ENCODE measurements at regions not wholly inside any gene's neighbourhood (a gene's known extent, or its start where the extent isn't known, plus 50 kb on each side); places are given as distances from the start of the nearest gene placed in this dataset.

DNA sequence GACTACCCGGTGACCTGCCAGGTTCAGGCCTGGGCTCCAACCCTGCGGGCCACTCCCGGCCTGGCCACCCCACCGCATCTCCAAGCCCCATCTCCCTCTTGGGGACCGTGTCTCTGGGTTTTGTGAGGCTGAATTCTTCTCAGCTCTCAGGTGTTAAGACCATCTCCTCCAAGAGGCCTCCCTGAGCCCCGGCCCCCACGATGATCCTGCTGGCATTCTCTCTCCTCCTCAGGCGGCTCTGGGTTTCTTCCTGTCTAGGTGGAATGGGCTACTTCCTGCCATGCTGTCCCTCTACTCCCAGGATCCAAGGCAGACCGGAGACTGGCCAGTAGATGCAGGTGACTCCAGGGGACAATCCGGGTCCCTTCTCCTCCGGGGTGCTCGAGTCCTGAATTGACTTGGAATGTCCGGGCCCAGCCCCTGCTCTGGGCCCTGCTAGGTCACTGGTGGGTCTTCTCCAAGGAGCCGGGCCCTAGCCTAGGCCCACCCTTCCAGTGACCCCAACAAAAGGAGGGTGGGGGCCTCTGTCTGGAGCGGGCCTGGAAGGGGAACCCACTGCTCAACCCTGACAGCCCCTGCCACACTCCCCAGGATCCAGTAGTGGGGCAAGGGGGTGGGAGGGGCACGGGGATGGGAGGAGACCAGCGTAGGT is 219.8 kb downstream of the C9orf50 start:
- no peak for DNase-seq (ENCODE audit: low spot score)
- TF ChIP-seq EGR1 (IDR thresholded peaks at IDR 0.05; ENCODE audit: low read depth in 2 of 2): no peak
- no peak for TF ChIP-seq FOXA2 (IDR thresholded peaks at IDR 0.05)
- no peak for TF ChIP-seq SP1 (IDR thresholded peaks at IDR 0.05)
- TF ChIP-seq JUND (IDR thresholded peaks at IDR 0.05): no peak
- TF ChIP-seq REST (IDR thresholded peaks at IDR 0.05): no peak
- TF ChIP-seq MAX (IDR thresholded peaks at IDR 0.05): no peak
- TF ChIP-seq GABPA (IDR thresholded peaks at IDR 0.05 in 1 of 2, conservative IDR thresholded peaks at IDR 0.05 in 1 of 2): no peak
- no peak for TF ChIP-seq HNF4A (conservative IDR thresholded peaks at IDR 0.05)
- TF ChIP-seq FOXA1 (IDR thresholded peaks at IDR 0.05): no peak
- TF ChIP-seq, protein P1, sequence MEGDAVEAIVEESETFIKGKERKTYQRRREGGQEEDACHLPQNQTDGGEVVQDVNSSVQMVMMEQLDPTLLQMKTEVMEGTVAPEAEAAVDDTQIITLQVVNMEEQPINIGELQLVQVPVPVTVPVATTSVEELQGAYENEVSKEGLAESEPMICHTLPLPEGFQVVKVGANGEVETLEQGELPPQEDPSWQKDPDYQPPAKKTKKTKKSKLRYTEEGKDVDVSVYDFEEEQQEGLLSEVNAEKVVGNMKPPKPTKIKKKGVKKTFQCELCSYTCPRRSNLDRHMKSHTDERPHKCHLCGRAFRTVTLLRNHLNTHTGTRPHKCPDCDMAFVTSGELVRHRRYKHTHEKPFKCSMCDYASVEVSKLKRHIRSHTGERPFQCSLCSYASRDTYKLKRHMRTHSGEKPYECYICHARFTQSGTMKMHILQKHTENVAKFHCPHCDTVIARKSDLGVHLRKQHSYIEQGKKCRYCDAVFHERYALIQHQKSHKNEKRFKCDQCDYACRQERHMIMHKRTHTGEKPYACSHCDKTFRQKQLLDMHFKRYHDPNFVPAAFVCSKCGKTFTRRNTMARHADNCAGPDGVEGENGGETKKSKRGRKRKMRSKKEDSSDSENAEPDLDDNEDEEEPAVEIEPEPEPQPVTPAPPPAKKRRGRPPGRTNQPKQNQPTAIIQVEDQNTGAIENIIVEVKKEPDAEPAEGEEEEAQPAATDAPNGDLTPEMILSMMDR (IDR thresholded peaks at IDR 0.05; ENCODE audit: low read depth, low read length, missing input control): no peak
- TF ChIP-seq YY1 (IDR thresholded peaks at IDR 0.05): no peak
- TF ChIP-seq HNF4G (IDR thresholded peaks at IDR 0.05): no peak
- TF ChIP-seq RAD21 (IDR thresholded peaks at IDR 0.05): no peak
- TF ChIP-seq, protein P2, sequence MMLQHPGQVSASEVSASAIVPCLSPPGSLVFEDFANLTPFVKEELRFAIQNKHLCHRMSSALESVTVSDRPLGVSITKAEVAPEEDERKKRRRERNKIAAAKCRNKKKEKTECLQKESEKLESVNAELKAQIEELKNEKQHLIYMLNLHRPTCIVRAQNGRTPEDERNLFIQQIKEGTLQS (IDR thresholded peaks at IDR 0.05): no peak
- no peak for TF ChIP-seq NR2F2 (IDR thresholded peaks at IDR 0.05)
- no peak for TF ChIP-seq RXRA (IDR thresholded peaks at IDR 0.05)
- TF ChIP-seq ZBTB33 (IDR thresholded peaks at IDR 0.05): no peak
- TF ChIP-seq TAF1 (conservative IDR thresholded peaks at IDR 0.05): no peak
- no peaks in the 10 kb centered on the region for H3K9me3 ChIP-seq (ENCODE audit: control insufficient read depth in 4 of 4, low read length in 3 of 4)
- 88% methylated on average over 17 of the region's 17 CpGs for WGBS
- no peaks in the 10 kb centered on the region for H3K36me3 ChIP-seq (ENCODE audit: control insufficient read depth in 4 of 4, insufficient read depth in 3 of 4, low read depth in 1 of 4, low read length in 3 of 4)
- H3K27me3 ChIP-seq (ENCODE audit: control insufficient read depth in 4 of 4, insufficient read depth in 4 of 4, low read length in 3 of 4): no peaks in the 10 kb centered on the region
- no peaks in the 10 kb centered on the region for H3K4me1 ChIP-seq (ENCODE audit: control insufficient read depth in 4 of 4, insufficient read depth in 4 of 4, low read length in 3 of 4)
- H3K4me3 ChIP-seq (ENCODE audit: low read depth in 1 of 3, low read length in 3 of 3): no peak overlapping the region
- H3K27ac ChIP-seq (ENCODE audit: low read depth in 1 of 2, low read length in 2 of 2): no peak overlapping the region
- H3K9ac ChIP-seq (ENCODE audit: low read depth in 1 of 2, low read length in 2 of 2): no peak overlapping the region
